Stimulated activated CD4-positive, alpha-beta T cell treated with anti-CD3 and anti-CD28 coated beads, Interleukin-4, amount 100 ng/mL, for 48 hours (primary cell): ENCODE measurements at regions not wholly inside any gene's neighbourhood (a gene's known extent, or its start where the extent isn't known, plus 50 kb on each side); places are given as distances from the start of the nearest gene placed in this dataset.
"Not testable (repeated sequence)": the region's sequence is repeated elsewhere in the genome, so short reads cannot be mapped to it uniquely, and the experiment has no call there.

Experiments used
- DNase-seq, 2 donors: peaks; one replicate each; pipeline ENCODE4 v3.0.0-alpha.2; 2020; ENCODE audit warnings: low read depth in 2 of 2

DNA sequence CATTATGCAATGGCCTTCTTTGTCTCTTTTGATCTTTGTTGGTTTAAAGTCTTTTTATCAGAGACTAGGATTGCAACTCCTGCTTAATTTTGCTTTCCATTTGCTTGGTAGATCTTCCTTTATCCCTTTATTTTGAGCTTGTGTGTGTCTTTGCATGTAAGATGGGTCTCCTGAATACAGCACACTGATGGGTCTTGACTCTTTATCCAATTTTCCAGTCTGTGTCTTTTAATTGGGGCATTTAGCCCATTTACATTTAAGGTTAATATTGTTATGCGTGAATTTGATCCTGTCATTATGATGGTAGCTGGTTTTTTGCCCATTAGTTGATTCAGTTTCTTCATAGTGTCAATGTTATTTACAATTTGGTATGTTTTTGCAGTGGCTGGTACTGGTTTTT, 56.9 kb upstream of the TBX18 start:
- not testable (repeated sequence) for DNase-seq

DNA sequence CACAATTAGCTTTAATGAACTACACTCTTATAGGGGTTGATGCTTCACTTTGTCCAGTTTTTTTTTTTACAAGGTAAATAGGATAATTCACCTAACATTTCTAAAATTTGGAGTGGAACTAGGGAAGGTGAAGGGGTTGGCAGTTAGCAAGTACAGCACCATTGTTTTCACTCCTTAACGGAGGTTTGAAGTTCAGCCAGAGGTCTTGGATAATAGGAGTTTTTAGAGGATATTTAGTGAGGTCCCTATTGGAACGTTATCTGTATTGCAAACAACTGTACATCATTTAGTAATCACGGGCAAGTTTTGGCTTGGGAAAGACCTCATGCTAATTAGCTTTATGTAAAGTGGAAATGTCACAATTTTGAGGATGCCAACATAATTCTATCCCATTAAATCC, 52.3 kb upstream of the TBX18 start:
- no peak for DNase-seq

DNA sequence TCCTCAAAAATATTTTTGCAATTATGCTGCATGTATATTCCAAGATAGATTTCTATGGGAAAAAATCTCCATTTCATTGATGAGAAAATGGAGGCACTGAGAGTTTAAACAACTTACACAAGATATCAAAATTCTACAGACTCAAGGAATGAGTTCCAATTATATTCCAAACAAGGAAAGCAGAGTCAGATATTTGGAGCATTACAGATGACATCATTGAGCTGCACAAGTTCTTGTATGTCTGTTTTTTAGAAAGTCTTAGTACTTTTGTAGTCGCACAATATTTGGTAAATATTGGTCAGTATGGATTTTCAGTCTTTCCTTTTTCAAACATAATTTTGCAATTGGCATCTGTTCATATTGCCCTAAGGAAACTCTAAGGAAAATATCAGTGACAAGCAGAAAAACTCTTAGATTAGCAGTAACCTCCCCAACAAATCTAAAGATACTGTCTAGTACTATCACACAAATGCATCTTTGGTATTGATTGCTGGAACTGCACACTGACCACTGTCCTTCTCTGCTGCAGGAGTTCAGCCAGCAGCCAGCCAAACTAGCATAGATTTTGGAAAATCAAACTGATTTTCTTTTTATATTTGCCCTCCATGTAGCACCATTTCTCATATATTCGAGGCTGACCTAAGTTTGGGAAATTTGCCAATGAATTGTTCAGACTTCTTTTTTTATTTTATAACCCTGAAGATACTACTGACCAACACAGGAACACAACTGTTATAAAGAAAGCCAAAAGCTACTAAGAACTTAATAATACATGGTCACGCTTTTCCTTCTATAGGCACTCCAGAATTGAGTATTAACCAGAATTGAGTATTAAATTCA, 51.7 kb upstream of the TBX18 start:
- DNase-seq: no peak
